ENCODE measurements at regions not wholly inside any gene's neighbourhood (a gene's known extent, or its start where the extent isn't known, plus 50 kb on each side); places are given as distances from the start of the nearest gene placed in this dataset.

GRCh38 chr6:167547328-167547692, 222.4 kb downstream of the TTLL2 start (continued):
- TF ChIP-seq SNAPC4 (CRISPR knock-in tag; IDR thresholded peaks at IDR 0.05) (no peak), PCBP2 (optimal IDR thresholded peaks at IDR 0.05; ENCODE audit: low read depth, low read length, poor library complexity, severe bottlenecking) (peak; percentile 96), IKZF1 (IDR thresholded peaks at IDR 0.05) (peak; percentile 88; the same call in 1 of the 2 replicates), MBD4 (IDR thresholded peaks at IDR 0.05; ENCODE audit: borderline replicate concordance, low read length) (no peak), NFATC3 (CRISPR knock-in tag; IDR thresholded peaks at IDR 0.05) (no peak), SRSF1 (optimal IDR thresholded peaks at IDR 0.05; ENCODE audit: low read depth, low read length) (no peak), SRSF9 (IDR thresholded peaks at IDR 0.05; ENCODE audit: borderline replicate concordance, insufficient read depth, low read depth, low read length, poor library complexity, severe bottlenecking) (no peak), RARA (CRISPR knock-in tag; IDR thresholded peaks at IDR 0.05) (no peak), FOSL2 (CRISPR knock-in tag; IDR thresholded peaks at IDR 0.05) (no peak)
- TF ChIP-seq, protein P1, sequence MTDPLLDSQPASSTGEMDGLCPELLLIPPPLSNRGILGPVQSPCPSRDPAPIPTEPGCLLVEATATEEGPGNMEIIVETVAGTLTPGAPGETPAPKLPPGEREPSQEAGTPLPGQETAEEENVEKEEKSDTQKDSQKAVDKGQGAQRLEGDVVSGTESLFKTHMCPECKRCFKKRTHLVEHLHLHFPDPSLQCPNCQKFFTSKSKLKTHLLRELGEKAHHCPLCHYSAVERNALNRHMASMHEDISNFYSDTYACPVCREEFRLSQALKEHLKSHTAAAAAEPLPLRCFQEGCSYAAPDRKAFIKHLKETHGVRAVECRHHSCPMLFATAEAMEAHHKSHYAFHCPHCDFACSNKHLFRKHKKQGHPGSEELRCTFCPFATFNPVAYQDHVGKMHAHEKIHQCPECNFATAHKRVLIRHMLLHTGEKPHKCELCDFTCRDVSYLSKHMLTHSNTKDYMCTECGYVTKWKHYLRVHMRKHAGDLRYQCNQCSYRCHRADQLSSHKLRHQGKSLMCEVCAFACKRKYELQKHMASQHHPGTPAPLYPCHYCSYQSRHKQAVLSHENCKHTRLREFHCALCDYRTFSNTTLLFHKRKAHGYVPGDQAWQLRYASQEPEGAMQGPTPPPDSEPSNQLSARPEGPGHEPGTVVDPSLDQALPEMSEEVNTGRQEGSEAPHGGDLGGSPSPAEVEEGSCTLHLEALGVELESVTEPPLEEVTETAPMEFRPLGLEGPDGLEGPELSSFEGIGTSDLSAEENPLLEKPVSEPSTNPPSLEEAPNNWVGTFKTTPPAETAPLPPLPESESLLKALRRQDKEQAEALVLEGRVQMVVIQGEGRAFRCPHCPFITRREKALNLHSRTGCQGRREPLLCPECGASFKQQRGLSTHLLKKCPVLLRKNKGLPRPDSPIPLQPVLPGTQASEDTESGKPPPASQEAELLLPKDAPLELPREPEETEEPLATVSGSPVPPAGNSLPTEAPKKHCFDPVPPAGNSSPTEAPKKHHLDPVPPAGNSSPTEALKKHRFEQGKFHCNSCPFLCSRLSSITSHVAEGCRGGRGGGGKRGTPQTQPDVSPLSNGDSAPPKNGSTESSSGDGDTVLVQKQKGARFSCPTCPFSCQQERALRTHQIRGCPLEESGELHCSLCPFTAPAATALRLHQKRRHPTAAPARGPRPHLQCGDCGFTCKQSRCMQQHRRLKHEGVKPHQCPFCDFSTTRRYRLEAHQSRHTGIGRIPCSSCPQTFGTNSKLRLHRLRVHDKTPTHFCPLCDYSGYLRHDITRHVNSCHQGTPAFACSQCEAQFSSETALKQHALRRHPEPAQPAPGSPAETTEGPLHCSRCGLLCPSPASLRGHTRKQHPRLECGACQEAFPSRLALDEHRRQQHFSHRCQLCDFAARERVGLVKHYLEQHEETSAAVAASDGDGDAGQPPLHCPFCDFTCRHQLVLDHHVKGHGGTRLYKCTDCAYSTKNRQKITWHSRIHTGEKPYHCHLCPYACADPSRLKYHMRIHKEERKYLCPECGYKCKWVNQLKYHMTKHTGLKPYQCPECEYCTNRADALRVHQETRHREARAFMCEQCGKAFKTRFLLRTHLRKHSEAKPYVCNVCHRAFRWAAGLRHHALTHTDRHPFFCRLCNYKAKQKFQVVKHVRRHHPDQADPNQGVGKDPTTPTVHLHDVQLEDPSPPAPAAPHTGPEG (CRISPR knock-in tag; IDR thresholded peaks at IDR 0.05) = no peak
